ENCODE measurements at regions not wholly inside any gene's neighbourhood (a gene's known extent, or its start where the extent isn't known, plus 50 kb on each side); places are given as distances from the start of the nearest gene placed in this dataset.

DNA sequence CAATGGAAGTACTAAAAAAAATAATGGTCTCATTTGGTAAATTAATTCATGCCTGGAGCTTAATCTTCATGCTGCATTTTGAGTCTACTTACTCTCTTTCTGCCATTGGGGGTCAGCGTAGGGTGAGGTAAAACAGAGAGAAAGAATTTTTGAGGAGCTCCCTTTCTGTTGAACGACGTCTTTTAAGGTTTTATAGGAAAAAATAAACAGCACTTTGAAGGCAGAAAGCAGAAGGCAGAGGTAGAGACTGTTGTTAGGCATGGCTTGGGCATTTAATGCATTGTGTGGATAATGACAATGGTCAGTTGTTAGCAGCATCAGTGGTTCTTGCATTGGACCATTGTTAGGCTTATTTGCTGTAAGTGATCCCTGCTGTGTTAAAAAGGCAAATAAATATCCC, 557.2 kb upstream of the STXBP6 start:
- Mint-ChIP-seq H3K36me3 (no peaks in the 10 kb centered on the region), H3K27ac (no peak overlapping the region), H3K4me3 (no peak overlapping the region)

DNA sequence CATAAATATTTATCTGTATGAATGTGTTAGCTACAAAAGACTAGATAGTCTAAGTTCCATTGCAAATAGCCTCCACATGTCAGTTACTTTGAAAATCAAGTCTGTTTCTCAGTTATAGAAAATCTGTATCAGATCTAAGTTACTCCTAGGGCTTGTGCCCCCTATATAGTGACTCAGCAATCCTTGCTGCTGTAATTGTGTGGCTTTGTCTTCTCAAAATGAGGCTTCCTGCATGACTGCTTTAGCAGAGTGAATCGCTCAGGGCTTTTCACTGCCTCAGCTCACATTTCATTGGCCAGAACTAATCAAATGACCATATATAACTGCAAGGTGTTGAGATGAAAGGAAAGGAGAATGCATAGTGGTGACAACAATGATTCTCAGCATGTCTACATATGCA, 552.2 kb upstream of the STXBP6 start:
- no peak overlapping the region for H3K27ac Mint-ChIP-seq
- no peaks in the 10 kb centered on the region for H3K36me3 Mint-ChIP-seq
- no peaks in the 10 kb centered on the region for H3K4me1 Mint-ChIP-seq
- ATAC-seq (no peak), DNase-seq (ENCODE audit: low spot score in 2 of 2) (no peak)
- H3K9me3 Mint-ChIP-seq, result peaks cover 27% of the 10 kb centered on the region
- no peak overlapping the region for H3K4me3 Mint-ChIP-seq

More for the DNA sequence above, 557.2 kb upstream of the STXBP6 start:
- ATAC-seq (no peak), DNase-seq (ENCODE audit: low spot score in 2 of 2) (no peak)
- Mint-ChIP-seq H3K9me3 (peaks cover 26% of the 10 kb centered on the region), H3K4me1 (no peaks in the 10 kb centered on the region)

DNA sequence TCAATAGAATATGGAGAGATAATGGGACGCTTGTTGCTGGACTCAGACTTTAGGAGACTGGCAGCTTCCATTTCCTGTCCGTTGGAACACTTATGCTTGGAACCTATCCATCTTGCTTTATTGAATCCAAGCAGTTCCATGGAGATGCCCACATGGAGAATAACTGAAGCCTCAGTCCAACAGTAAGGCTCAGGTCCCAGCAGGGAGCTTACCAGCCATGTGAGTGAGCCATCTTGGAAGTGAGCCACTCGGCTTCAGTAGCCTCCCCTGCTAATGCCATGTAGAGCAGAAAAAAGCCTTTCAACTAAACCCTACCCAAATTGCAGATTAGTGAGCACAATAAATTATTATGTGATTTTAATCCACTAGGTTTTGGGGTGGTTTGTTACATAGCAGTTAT, 538.8 kb upstream of the STXBP6 start:
- Mint-ChIP-seq H3K4me3 (no peak overlapping the region), H3K9me3 (peaks cover 15% of the 10 kb centered on the region), H3K36me3 (no peaks in the 10 kb centered on the region), H3K27ac (no peak overlapping the region), H3K4me1 (no peaks in the 10 kb centered on the region)
- no peak for DNase-seq (ENCODE audit: low spot score in 2 of 2)
- ATAC-seq, result no peak

GRCh38 chr14:25574628-25575325, 524.8 kb upstream of the STXBP6 start:
- Mint-ChIP-seq H3K4me3 (no peak overlapping the region), H3K27ac (no peak overlapping the region), H3K4me1 (no peaks in the 10 kb centered on the region), H3K36me3 (no peaks in the 10 kb centered on the region), H3K9me3 (peaks cover 9% of the 10 kb centered on the region)
- DNase-seq (ENCODE audit: low spot score in 2 of 2) (no peak), ATAC-seq (no peak)

- Mint-ChIP-seq H3K9me3 (peaks cover 23% of the 10 kb centered on the region), H3K36me3 (no peaks in the 10 kb centered on the region), H3K27ac (no peak overlapping the region), H3K4me1 (no peaks in the 10 kb centered on the region), H3K4me3 (no peak overlapping the region)
- ATAC-seq (no peak), DNase-seq (ENCODE audit: low spot score in 2 of 2) (no peak)
Observed at GRCh38 chr14:25570483-25570882, 520.5 kb upstream of the STXBP6 start.

DNA sequence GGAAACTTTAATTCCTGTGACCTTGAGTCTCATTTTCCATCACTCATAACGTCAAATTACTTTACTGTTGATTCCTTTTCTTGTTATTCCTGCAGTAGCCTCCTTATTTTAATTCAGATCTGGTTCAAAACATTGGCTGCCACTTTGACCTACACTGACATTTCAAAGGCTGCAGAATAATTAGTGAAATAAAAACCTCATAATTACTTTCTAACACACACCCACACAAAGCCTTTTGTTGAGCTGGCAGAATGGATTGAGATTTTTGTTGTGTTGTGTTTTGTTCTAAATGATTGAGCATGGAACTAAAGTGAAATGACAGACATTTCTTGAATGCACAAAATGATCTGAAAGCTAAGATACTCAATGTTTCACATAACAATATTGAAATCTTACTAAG, 507.5 kb upstream of the STXBP6 start:
- Mint-ChIP-seq H3K4me1 (no peaks in the 10 kb centered on the region), H3K9me3 (peaks cover 3% of the 10 kb centered on the region), H3K27ac (no peak overlapping the region), H3K36me3 (no peaks in the 10 kb centered on the region), H3K4me3 (no peak overlapping the region)
- DNase-seq (ENCODE audit: low spot score in 2 of 2) (no peak), ATAC-seq (no peak)

GRCh38 chr14:25552826-25553225, 502.9 kb upstream of the STXBP6 start:
- H3K36me3 Mint-ChIP-seq, result no peaks in the 10 kb centered on the region
- no peak for DNase-seq (ENCODE audit: low spot score in 2 of 2)
- H3K4me1 Mint-ChIP-seq, result no peaks in the 10 kb centered on the region
- no peak overlapping the region for H3K4me3 Mint-ChIP-seq
- H3K27ac Mint-ChIP-seq, result no peak overlapping the region
- H3K9me3 Mint-ChIP-seq, result peaks cover 12% of the 10 kb centered on the region
- ATAC-seq, result no peak

DNA sequence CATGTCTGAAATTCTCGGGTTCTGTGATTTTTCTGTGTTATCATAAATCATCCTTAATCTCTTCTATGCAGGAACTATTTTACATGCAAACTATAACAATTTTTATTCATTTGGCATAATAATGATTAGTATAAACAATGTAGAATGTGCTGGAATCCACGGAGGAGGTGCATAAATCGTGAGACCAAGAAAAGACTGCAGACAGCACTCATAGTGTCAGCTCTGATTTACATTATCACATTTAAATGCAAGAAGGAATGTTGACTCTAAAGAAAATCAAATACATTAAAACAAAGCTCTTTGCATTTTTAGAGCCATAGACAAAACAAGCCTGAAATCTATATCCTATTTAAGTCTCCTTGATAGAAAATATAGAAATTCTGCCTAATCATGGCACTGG, 501.7 kb upstream of the STXBP6 start:
- H3K27ac Mint-ChIP-seq, result no peak overlapping the region
- no peak for DNase-seq (ENCODE audit: low spot score in 2 of 2)
- no peaks in the 10 kb centered on the region for H3K4me1 Mint-ChIP-seq
- no peak overlapping the region for H3K4me3 Mint-ChIP-seq
- H3K9me3 Mint-ChIP-seq, result peaks cover 12% of the 10 kb centered on the region
- no peak for ATAC-seq
- H3K36me3 Mint-ChIP-seq, result no peaks in the 10 kb centered on the region

DNA sequence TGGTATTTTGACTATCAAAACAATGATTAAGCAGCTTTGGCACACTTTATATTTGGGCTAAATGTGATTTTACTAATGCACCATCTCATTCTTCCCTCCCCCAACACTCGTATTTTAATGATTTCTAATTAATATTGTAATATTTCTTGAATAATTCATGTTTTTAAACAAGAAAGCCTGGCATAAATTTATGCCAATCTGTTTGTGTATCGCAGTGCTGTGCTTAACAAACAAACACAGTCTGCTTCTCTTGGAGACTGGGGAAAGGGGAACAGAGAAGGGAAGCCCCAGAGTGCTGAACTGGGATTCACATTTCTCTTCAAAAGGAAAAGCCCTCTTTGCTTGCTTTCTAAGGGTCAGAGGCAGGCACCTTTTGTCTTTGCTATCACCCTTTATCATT, 496.9 kb upstream of the STXBP6 start:
- H3K27ac Mint-ChIP-seq, result no peak overlapping the region
- no peaks in the 10 kb centered on the region for H3K36me3 Mint-ChIP-seq
- H3K9me3 Mint-ChIP-seq, result peaks cover 9% of the 10 kb centered on the region
- no peak for DNase-seq (ENCODE audit: low spot score in 2 of 2)
- no peaks in the 10 kb centered on the region for H3K4me1 Mint-ChIP-seq
- no peak for ATAC-seq
- no peak overlapping the region for H3K4me3 Mint-ChIP-seq

GRCh38 chr14:25537846-25538455, 488.0 kb upstream of the STXBP6 start:
- no peak for ATAC-seq
- peaks cover 19% of the 10 kb centered on the region for H3K9me3 Mint-ChIP-seq
- H3K4me3 Mint-ChIP-seq, result no peak overlapping the region
- no peak for DNase-seq (ENCODE audit: low spot score in 2 of 2)
- H3K4me1 Mint-ChIP-seq, result no peaks in the 10 kb centered on the region
- H3K36me3 Mint-ChIP-seq, result no peaks in the 10 kb centered on the region
- H3K27ac Mint-ChIP-seq, result no peak overlapping the region

GRCh38 chr14:25526290-25526689, 476.3 kb upstream of the STXBP6 start:
- H3K27ac Mint-ChIP-seq, result no peak overlapping the region
- no peak overlapping the region for H3K4me3 Mint-ChIP-seq
- H3K36me3 Mint-ChIP-seq, result no peaks in the 10 kb centered on the region
- no peaks in the 10 kb centered on the region for H3K9me3 Mint-ChIP-seq
- ATAC-seq, result no peak
- H3K4me1 Mint-ChIP-seq, result no peaks in the 10 kb centered on the region
- no peak for DNase-seq (ENCODE audit: low spot score in 2 of 2)

GRCh38 chr14:25522926-25523325, 473.0 kb upstream of the STXBP6 start:
- Mint-ChIP-seq H3K27ac (no peak overlapping the region), H3K4me3 (no peak overlapping the region), H3K36me3 (no peaks in the 10 kb centered on the region)

DNA sequence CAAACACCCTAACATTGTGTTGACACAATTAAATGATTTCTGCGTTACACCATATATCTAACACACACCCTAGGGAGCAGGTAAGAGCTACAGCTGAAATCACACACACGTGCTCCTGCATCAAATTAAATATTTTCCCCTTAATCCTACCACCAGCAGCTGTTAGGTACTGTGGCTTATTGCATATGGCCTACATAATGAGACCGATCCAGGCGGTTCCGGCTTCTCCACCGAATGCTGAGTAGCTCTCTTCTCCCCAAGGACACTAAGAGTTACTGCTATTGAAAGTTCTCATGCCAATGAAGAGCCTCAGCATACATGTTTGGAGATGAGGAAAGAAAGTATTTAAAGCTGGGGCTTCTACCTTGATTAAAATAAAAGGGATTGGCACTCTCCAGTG, 472.2 kb upstream of the STXBP6 start:
- no peak for ATAC-seq
- Mint-ChIP-seq H3K36me3 (no peaks in the 10 kb centered on the region), H3K9me3 (peaks cover 5% of the 10 kb centered on the region), H3K27ac (no peak overlapping the region), H3K4me1 (no peaks in the 10 kb centered on the region), H3K4me3 (no peak overlapping the region)
- DNase-seq (ENCODE audit: low spot score in 2 of 2), result no peak

More at GRCh38 chr14:25522926-25523325, 473.0 kb upstream of the STXBP6 start:
- H3K9me3 Mint-ChIP-seq, result peaks cover 2% of the 10 kb centered on the region
- H3K4me1 Mint-ChIP-seq, result no peaks in the 10 kb centered on the region
- no peak for DNase-seq (ENCODE audit: low spot score in 2 of 2)
- ATAC-seq, result no peak

DNA sequence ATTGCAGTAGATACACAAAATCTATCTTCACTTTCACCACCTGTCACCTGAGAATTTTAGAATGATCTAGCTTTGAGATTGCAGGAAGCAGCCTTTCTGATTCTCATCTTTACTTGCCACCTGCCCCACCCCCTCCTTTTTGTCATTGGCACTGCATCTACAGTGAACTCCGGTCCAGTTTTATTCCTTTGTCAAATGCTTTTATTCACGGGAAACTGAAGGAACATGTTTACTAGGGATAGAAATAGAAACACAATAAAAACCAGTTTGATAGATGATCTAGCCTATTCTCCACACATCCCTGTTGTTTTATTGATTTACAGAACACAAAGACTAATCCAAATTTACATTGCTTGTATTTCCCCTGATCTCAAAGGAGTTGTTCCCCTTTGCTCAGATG, 471.7 kb upstream of the STXBP6 start:
- no peak overlapping the region for H3K4me3 Mint-ChIP-seq
- H3K4me1 Mint-ChIP-seq, result no peaks in the 10 kb centered on the region
- H3K27ac Mint-ChIP-seq, result no peak overlapping the region
- H3K9me3 Mint-ChIP-seq, result peaks cover 5% of the 10 kb centered on the region
- no peaks in the 10 kb centered on the region for H3K36me3 Mint-ChIP-seq
- ATAC-seq (no peak), DNase-seq (ENCODE audit: low spot score in 2 of 2) (no peak)

DNA sequence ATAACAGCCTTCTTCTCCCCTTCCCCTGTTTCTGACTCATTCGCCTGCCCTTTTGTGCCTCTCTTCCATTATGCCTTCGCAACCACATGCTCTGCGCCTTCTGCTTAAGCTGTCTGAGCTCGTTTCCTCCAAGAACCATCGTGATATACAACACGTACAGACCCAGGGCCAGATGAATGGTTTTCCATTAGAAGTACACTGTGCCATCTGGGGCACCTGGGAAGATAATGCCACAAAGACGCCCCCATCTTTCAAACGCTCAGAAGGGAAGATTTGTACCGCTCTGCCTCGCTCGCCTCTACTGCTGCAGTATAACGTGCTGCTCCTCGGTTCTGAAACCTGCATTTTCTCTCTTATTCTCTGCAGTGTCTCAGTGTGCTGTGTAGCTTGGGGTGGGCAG, 470.9 kb upstream of the STXBP6 start:
- no peak for ATAC-seq
- no peaks in the 10 kb centered on the region for H3K36me3 Mint-ChIP-seq
- H3K9me3 Mint-ChIP-seq, result peaks cover 5% of the 10 kb centered on the region
- no peak overlapping the region for H3K27ac Mint-ChIP-seq
- H3K4me1 Mint-ChIP-seq, result no peaks in the 10 kb centered on the region
- no peak overlapping the region for H3K4me3 Mint-ChIP-seq
- DNase-seq (ENCODE audit: low spot score in 2 of 2), result no peak

- DNase-seq (ENCODE audit: low spot score in 2 of 2) (no peak), ATAC-seq (no peak)
- no peaks in the 10 kb centered on the region for H3K36me3 Mint-ChIP-seq
- H3K4me3 Mint-ChIP-seq, result no peak overlapping the region
- H3K9me3 Mint-ChIP-seq, result peaks cover 7% of the 10 kb centered on the region
- H3K4me1 Mint-ChIP-seq, result no peaks in the 10 kb centered on the region
- H3K27ac Mint-ChIP-seq, result no peak overlapping the region
Observed at GRCh38 chr14:25518364-25518763, 468.4 kb upstream of the STXBP6 start.

Data from stimulated activated effector memory CD8-positive, alpha-beta T cell treated with anti-CD3 and anti-CD28 coated beads, Interleukin-12 subunit alpha, Interleukin-12 subunit beta, amount 100 ng/mL, for 72 hours (primary cell).